PC-9 (cell line): ENCODE measurements at regions not wholly inside any gene's neighbourhood (a gene's known extent, or its start where the extent isn't known, plus 50 kb on each side); places are given as distances from the start of the nearest gene placed in this dataset.

ENCODE experiments used
- CTCF ChIP-seq: fragments of 200-600 bp; sonication (generic); conservative IDR thresholded peaks from 2 replicates; pipeline ENCODE4 v1.6.1; 2017; ENCODE audit warnings: mixed run types, antibody characterized with exemption, mild to moderate bottlenecking, moderate library complexity
- EZH2 ChIP-seq: fragments of 200-600 bp; sonication (generic); IDR thresholded peaks from 2 replicates; pipeline ENCODE4 v1.8.0; 2017; ENCODE audit warnings: antibody characterized with exemption, low read depth

- no peak for TF ChIP-seq CTCF
- no peak for TF ChIP-seq EZH2
These were observed 298.6 kb downstream of the CDH26 start for GRCh38 chr20:60256811-60257210.
